Fibroblast of lung (primary cell): ENCODE measurements at regions not wholly inside any gene's neighbourhood (a gene's known extent, or its start where the extent isn't known, plus 50 kb on each side); places are given as distances from the start of the nearest gene placed in this dataset.

Source experiments
- CTCF ChIP-seq, 2 donors: IDR thresholded peaks in 1 of 2; conservative IDR thresholded peaks in 1 of 2; 1 replicate in 1 of 2; 2 replicates in 1 of 2; pipeline ENCODE4 v1.5.1; 2011 to 2012; ENCODE audit warnings: low read length in 2 of 2, control low read depth in 1 of 2, inconsistent platforms in 1 of 2, low read depth in 1 of 2, mild to moderate bottlenecking in 1 of 2
- EZH2 ChIP-seq: IDR thresholded peaks from 2 replicates; pipeline ENCODE4 v1.5.1; 2012; ENCODE audit warnings: low read length, control low read depth, mild to moderate bottlenecking; ENCODE audit errors: missing control alignments

GRCh38 chr2:33770023-33770422 is 170.9 kb upstream of the FAM98A start:
- TF ChIP-seq CTCF (conservative IDR thresholded peaks at IDR 0.05 in 1 of 2, IDR thresholded peaks at IDR 0.05 in 1 of 2; ENCODE audit: low read depth in 1 of 2, low read length in 2 of 2) (no peak), EZH2 (no peak)
